ENCODE measurements at regions not wholly inside any gene's neighbourhood (a gene's known extent, or its start where the extent isn't known, plus 50 kb on each side); places are given as distances from the start of the nearest gene placed in this dataset.

DNA sequence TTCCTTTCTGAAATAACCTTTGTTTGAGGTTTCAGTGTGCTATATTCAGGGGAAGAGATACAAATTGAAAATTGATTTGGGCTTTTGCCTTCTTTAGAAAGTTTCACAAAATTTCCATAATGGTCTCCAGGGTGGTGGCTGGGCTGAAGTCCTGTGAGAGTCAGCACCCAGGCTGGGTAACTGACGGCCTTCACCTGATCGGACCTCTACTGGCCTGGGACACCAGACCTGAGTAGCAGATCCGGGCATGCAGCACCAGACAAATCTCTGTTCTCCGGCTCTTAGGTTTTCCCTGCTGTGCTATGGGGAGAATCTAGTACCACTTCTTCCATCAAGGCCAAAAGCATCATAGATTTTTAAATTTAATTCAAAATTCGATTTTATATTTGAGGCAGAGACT is 133.0 kb upstream of the LMCD1 start:
- no TSS peak for BruUV-seq (replicated peaks)
- Histone ChIP-seq H3K27ac (ENCODE audit: control insufficient read depth, insufficient read depth) (no peak overlapping the region), H3K27me3 (replicated peaks in 1 of 2; ENCODE audit: control insufficient read depth in 2 of 2, insufficient read depth in 2 of 2, low read length in 1 of 2) (no peaks in the 10 kb centered on the region), H3K4me1 (ENCODE audit: control insufficient read depth, insufficient read depth, low read length) (no peaks in the 10 kb centered on the region), H3K4me3 (no peak overlapping the region), H3K9me3 (replicated peaks; ENCODE audit: control insufficient read depth, insufficient read depth, low read length) (no peaks in the 10 kb centered on the region), H3K36me3 (ENCODE audit: control insufficient read depth in 2 of 2, insufficient read depth in 2 of 2, low read length in 1 of 2) (no peaks in the 10 kb centered on the region), H2AFZ (ENCODE audit: control insufficient read depth, low read depth, low read length) (no peak overlapping the region), H3K4me2 (ENCODE audit: control insufficient read depth, insufficient read depth) (no peak overlapping the region), H3K79me2 (ENCODE audit: control insufficient read depth, insufficient read depth, low read length) (no peaks in the 10 kb centered on the region), H3K9ac (ENCODE audit: control insufficient read depth, insufficient read depth, low read length) (no peak overlapping the region), H4K20me1 (ENCODE audit: control insufficient read depth, insufficient read depth) (no peaks in the 10 kb centered on the region)
- TF ChIP-seq, protein P1, sequence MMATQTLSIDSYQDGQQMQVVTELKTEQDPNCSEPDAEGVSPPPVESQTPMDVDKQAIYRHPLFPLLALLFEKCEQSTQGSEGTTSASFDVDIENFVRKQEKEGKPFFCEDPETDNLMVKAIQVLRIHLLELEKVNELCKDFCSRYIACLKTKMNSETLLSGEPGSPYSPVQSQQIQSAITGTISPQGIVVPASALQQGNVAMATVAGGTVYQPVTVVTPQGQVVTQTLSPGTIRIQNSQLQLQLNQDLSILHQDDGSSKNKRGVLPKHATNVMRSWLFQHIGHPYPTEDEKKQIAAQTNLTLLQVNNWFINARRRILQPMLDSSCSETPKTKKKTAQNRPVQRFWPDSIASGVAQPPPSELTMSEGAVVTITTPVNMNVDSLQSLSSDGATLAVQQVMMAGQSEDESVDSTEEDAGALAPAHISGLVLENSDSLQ (IDR thresholded peaks at IDR 0.05): no peak
- no peak for TF ChIP-seq SUPT20H (IDR thresholded peaks at IDR 0.05; ENCODE audit: borderline replicate concordance, control insufficient read depth, low read depth, low read length)
- TF ChIP-seq YBX1 (IDR thresholded peaks at IDR 0.05): no peak
- no peak for TF ChIP-seq TCF3 (IDR thresholded peaks at IDR 0.05; ENCODE audit: borderline replicate concordance, insufficient read depth, low read depth, low read length)
- TF ChIP-seq SRF (IDR thresholded peaks at IDR 0.05; ENCODE audit: low read depth in 2 of 2, low read length in 2 of 2): no peak
- TF ChIP-seq TARDBP (IDR thresholded peaks at IDR 0.05; ENCODE audit: borderline replicate concordance): no peak
- no peak for TF ChIP-seq CBFB (IDR thresholded peaks at IDR 0.05; ENCODE audit: low read depth)
- TF ChIP-seq CHD4 (IDR thresholded peaks at IDR 0.05): no peak
- TF ChIP-seq KDM1A (IDR thresholded peaks at IDR 0.05; ENCODE audit: borderline replicate concordance): no peak
- TF ChIP-seq, protein P2, sequence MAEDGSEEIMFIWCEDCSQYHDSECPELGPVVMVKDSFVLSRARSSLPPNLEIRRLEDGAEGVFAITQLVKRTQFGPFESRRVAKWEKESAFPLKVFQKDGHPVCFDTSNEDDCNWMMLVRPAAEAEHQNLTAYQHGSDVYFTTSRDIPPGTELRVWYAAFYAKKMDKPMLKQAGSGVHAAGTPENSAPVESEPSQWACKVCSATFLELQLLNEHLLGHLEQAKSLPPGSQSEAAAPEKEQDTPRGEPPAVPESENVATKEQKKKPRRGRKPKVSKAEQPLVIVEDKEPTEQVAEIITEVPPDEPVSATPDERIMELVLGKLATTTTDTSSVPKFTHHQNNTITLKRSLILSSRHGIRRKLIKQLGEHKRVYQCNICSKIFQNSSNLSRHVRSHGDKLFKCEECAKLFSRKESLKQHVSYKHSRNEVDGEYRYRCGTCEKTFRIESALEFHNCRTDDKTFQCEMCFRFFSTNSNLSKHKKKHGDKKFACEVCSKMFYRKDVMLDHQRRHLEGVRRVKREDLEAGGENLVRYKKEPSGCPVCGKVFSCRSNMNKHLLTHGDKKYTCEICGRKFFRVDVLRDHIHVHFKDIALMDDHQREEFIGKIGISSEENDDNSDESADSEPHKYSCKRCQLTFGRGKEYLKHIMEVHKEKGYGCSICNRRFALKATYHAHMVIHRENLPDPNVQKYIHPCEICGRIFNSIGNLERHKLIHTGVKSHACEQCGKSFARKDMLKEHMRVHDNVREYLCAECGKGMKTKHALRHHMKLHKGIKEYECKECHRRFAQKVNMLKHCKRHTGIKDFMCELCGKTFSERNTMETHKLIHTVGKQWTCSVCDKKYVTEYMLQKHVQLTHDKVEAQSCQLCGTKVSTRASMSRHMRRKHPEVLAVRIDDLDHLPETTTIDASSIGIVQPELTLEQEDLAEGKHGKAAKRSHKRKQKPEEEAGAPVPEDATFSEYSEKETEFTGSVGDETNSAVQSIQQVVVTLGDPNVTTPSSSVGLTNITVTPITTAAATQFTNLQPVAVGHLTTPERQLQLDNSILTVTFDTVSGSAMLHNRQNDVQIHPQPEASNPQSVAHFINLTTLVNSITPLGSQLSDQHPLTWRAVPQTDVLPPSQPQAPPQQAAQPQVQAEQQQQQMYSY (CRISPR knock-in tag; IDR thresholded peaks at IDR 0.05): no peak
- no peak for TF ChIP-seq NR2C1 (IDR thresholded peaks at IDR 0.05)
- no peak for TF ChIP-seq ZNF217 (IDR thresholded peaks at IDR 0.05)
- TF ChIP-seq BMI1 (IDR thresholded peaks at IDR 0.05; ENCODE audit: borderline replicate concordance): no peak
- no peak for TF ChIP-seq ATF7 (IDR thresholded peaks at IDR 0.05; ENCODE audit: low read depth)
- TF ChIP-seq, protein P3, sequence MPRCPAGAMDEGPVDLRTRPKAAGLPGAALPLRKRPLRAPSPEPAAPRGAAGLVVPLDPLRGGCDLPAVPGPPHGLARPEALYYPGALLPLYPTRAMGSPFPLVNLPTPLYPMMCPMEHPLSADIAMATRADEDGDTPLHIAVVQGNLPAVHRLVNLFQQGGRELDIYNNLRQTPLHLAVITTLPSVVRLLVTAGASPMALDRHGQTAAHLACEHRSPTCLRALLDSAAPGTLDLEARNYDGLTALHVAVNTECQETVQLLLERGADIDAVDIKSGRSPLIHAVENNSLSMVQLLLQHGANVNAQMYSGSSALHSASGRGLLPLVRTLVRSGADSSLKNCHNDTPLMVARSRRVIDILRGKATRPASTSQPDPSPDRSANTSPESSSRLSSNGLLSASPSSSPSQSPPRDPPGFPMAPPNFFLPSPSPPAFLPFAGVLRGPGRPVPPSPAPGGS (IDR thresholded peaks at IDR 0.05; ENCODE audit: borderline replicate concordance, insufficient read depth, low read depth, low read length, poor library complexity, severe bottlenecking): no peak
- no peak for TF ChIP-seq ESRRA (IDR thresholded peaks at IDR 0.05; ENCODE audit: low read length)
- no peak for TF ChIP-seq GABPA (IDR thresholded peaks at IDR 0.05; ENCODE audit: low read depth)
- no peak for TF ChIP-seq MTA3 (IDR thresholded peaks at IDR 0.05; ENCODE audit: borderline replicate concordance, low read length)
- TF ChIP-seq IKZF1 (conservative IDR thresholded peaks at IDR 0.05): no peak
- TF ChIP-seq, protein P4, sequence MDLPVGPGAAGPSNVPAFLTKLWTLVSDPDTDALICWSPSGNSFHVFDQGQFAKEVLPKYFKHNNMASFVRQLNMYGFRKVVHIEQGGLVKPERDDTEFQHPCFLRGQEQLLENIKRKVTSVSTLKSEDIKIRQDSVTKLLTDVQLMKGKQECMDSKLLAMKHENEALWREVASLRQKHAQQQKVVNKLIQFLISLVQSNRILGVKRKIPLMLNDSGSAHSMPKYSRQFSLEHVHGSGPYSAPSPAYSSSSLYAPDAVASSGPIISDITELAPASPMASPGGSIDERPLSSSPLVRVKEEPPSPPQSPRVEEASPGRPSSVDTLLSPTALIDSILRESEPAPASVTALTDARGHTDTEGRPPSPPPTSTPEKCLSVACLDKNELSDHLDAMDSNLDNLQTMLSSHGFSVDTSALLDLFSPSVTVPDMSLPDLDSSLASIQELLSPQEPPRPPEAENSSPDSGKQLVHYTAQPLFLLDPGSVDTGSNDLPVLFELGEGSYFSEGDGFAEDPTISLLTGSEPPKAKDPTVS (IDR thresholded peaks at IDR 0.05; ENCODE audit: low read depth, low read length): no peak
- ChIA-PET RAD21 (ENCODE audit: unreplicated experiment) (no interaction called here), POLR2A (no interaction called here), SMC1A (ENCODE audit: uncharacterized antibody, unreplicated experiment) (no interaction called here), CTCF (no interaction called here)
- 43% methylated on average over 5 of the region's 5 CpGs for WGBS (ENCODE audit: insufficient coverage, insufficient replicate concordance, low lambda C conversion rate, missing lambda C conversion rate)
- in situ Hi-C loops (cut with MboI) (no loop called here), intact Hi-C loops (cut with micrococcal nuclease; ENCODE audit: unreplicated experiment) (no loop called here)
- ATAC-seq (no peak), FAIRE-seq (no peak), DNase-seq (ENCODE audit: low read depth, low spot score) (no peak)
